GM21423 (cell line): ENCODE measurements at regions not wholly inside any gene's neighbourhood (a gene's known extent, or its start where the extent isn't known, plus 50 kb on each side); places are given as distances from the start of the nearest gene placed in this dataset.
A peak's percentile ranks its signal among the peaks of the same experiment; 100 is the strongest.
"Not testable (repeated sequence)": the region's sequence is repeated elsewhere in the genome, so short reads cannot be mapped to it uniquely, and the experiment has no call there.

Experiments used
- ATAC-seq: cut with Tn5 transposase; IDR thresholded peaks from one replicate; pipeline ENCODE4 v1.9.1; 2021; ENCODE audit warnings: mild to moderate bottlenecking, moderate library complexity; ENCODE audit not compliant: unreplicated experiment

GRCh38 chr15:22519213-22519612 lies 60.5 kb downstream of the GOLGA6L22 start:
- ATAC-seq = not testable (repeated sequence)

GRCh38 chr15:22526537-22526936 lies 67.8 kb downstream of the GOLGA6L22 start:
- not testable (repeated sequence) for ATAC-seq

GRCh38 chr15:22527016-22527415 lies 68.3 kb downstream of the GOLGA6L22 start:
- not testable (repeated sequence) for ATAC-seq

GRCh38 chr15:22529200-22529599 lies 70.5 kb downstream of the GOLGA6L22 start:
- ATAC-seq = not testable (repeated sequence)

GRCh38 chr15:22559701-22560100 lies 101.0 kb downstream of the GOLGA6L22 start:
- ATAC-seq = not testable (repeated sequence)

GRCh38 chr15:22561716-22562115 lies 103.0 kb downstream of the GOLGA6L22 start:
- not testable (repeated sequence) for ATAC-seq

GRCh38 chr15:22566510-22566909 lies 107.8 kb downstream of the GOLGA6L22 start:
- ATAC-seq = not testable (repeated sequence)

GRCh38 chr15:22569486-22569885 lies 110.8 kb downstream of the GOLGA6L22 start:
- ATAC-seq = not testable (repeated sequence)

DNA sequence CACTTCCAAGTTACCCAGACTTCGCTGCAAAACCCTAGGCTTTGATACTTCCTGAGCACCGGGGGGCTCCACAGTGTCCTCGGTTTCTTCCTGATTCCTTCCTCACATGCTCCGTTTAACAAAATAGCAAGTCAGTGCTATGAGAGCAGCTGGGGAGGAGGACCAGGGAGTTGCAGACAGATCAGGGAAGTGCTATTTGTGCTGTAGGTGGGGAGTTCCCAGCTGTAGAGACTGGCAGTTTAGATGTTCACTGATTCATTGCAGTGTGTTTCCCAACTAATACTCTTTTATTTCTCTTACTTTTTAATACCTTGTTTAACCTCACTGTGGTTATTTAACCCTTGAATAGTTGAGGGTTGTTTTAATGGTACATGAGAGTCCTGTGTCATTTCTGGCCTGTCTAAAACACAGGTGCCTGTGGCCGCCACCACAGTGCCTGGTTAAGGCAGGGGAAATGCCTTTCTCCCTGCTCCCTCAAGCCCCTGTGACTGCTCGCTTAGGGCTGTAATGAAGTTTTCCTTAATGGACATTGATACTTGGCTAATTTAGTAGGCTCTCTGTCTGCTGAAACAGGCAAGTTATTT lies 113.5 kb downstream of the GOLGA6L22 start:
- not testable (repeated sequence) for ATAC-seq

DNA sequence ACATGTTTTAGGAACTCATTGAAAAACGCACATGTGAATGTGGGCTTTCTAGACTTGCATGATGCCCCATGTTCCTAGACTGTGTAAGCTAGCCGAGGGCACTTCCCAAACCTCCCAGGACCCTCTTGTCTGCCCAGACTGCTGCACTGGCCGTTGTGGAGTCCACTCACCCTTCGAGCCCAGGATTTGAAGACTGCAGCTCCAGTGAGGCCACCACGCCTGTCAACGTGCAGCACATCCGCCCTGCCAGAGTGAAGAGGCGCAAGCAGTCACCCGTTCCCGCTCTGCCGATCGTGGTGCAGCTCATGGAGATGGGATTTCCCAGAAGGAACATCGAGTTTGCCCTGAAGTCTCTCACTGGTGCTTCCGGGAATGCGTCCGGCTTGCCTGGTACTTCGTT lies 114.1 kb downstream of the GOLGA6L22 start:
- not testable (repeated sequence) for ATAC-seq

- not testable (repeated sequence) for ATAC-seq
These were observed 119.1 kb downstream of the GOLGA6L22 start for GRCh38 chr15:22577828-22578227.

DNA sequence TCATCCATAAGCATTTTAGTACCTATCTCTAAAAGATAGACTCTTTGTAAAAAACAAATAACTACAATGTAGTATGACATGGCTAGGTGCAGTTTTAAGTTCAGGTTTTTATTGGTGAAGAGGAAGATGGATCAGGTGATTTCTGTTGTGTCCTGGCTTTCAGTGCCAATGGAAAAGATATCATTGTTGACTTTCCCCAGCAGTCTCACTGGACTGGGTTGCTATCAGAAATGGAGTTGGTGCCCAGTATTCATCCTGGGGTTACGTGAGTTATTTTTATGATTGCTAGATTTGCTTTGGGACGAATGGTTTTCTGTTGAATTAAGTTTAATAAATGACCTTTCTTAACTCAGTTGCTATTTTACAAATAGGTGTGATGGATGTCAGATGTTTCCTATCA lies 120.5 kb downstream of the GOLGA6L22 start:
- ATAC-seq = not testable (repeated sequence)

DNA sequence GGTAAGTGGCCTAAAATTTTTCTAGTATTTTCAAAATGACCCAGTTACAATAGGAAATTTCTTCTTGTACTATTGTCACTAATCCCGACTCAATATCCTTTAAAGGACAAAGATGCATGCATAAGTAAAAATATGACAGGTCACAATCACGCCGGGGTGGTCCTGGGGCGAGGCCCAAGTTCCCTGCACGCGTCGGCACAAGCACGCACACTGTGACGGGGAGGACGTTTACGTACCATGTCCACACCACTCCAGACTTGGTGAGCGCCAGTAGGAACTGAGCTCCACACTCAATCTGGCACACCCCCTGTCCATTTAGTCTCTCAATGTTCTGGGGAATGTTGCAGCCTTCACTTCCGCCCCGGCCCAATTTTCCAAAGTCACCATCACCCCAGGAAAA lies 128.7 kb downstream of the GOLGA6L22 start:
- ATAC-seq = not testable (repeated sequence)

GRCh38 chr15:22598552-22598951 lies 139.8 kb downstream of the GOLGA6L22 start:
- not testable (repeated sequence) for ATAC-seq

GRCh38 chr15:22599526-22600320 lies 141.0 kb downstream of the GOLGA6L22 start:
- ATAC-seq = not testable (repeated sequence)

DNA sequence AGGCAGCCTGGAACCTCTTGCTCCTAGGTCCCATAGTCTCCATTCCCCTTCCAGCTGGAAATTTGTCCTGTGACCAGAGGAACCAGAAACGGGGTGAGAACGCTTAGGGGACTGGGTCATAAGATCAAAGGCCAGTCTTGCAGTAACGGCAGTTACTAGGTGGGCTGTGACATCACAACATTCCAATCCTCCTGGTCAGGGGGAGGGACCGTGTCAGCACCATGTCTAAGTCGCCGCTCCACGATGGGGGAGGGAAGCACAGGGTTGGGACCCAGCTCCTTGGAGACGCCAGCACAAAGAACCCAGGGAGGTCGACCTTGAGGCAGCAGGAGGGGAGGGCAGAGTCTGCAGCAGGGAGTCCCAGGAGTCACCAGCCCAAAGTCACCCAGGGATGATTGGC lies 158.3 kb downstream of the GOLGA6L22 start:
- ATAC-seq = not testable (repeated sequence)

DNA sequence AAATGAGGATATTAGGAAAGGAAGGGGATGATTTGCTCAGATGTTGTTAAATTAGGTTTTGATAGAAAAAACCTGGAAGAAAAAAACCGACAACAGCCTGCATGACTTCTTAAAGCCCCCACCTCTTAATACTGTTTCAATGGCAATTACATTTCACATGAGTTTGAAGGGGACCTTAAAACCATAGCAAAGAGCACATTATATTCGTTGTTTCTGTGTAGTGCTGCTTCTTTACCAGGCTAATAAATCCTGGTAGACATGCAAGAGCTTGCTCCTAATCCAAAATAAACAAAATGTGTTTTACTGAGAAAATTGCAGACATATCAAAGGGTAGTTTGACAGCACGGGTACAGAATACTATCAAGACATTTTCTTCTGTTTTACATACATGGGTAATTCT lies 154.7 kb upstream of the NIPA1 start:
- not testable (repeated sequence) for ATAC-seq

GRCh38 chr15:22639983-22640382 lies 146.5 kb upstream of the NIPA1 start:
- not testable (repeated sequence) for ATAC-seq

GRCh38 chr15:22649458-22649857 lies 137.0 kb upstream of the NIPA1 start:
- not testable (repeated sequence) for ATAC-seq

- not testable (repeated sequence) for ATAC-seq
These were observed 135.3 kb upstream of the NIPA1 start for GRCh38 chr15:22651179-22651578.

GRCh38 chr15:22664294-22665058 lies 122.0 kb upstream of the NIPA1 start:
- ATAC-seq = peak; percentile 74
